Calu3 (cell line): ENCODE measurements at regions not wholly inside any gene's neighbourhood (a gene's known extent, or its start where the extent isn't known, plus 50 kb on each side); places are given as distances from the start of the nearest gene placed in this dataset.

Experiments
- BruUV-seq: library from RNA; stranded (reverse); fragments of 400-500 nt; replicated peaks from 2 replicates; lab custom pipeline; 2021; lab: Mats Ljungman, UMichigan
- CTCF ChIA-PET: fragments of 300-600 bp; sonication (Branson Sonifier 250); formaldehyde crosslinking; loops from one replicate; lab custom pipeline; 2022; ENCODE audit warnings: antibody characterized with exemption; lab: Charles Lee
- DNase-seq: peaks from one replicate; pipeline ENCODE4 v3.0.0; 2022
- H3K27ac Mint-ChIP-seq: one replicate; pipeline ENCODE4 v1.8.0; 2022; ENCODE audit warnings: mixed read lengths; ENCODE audit not compliant: unreplicated experiment
- H3K27me3 Mint-ChIP-seq: one replicate; pipeline ENCODE4 v1.8.0; 2022; ENCODE audit warnings: mixed read lengths; ENCODE audit not compliant: unreplicated experiment
- H3K36me3 Mint-ChIP-seq: one replicate; pipeline ENCODE4 v1.8.0; 2022; ENCODE audit warnings: mild to moderate bottlenecking, moderate library complexity, mixed read lengths; ENCODE audit not compliant: insufficient read depth, unreplicated experiment
- H3K4me1 Mint-ChIP-seq: one replicate; pipeline ENCODE4 v1.8.0; 2022; ENCODE audit warnings: mild to moderate bottlenecking, low read depth, mixed read lengths; ENCODE audit not compliant: unreplicated experiment
- H3K4me3 Mint-ChIP-seq: one replicate; pipeline ENCODE4 v1.8.0; 2022; ENCODE audit warnings: mild to moderate bottlenecking, low read depth, moderate library complexity, mixed read lengths; ENCODE audit not compliant: unreplicated experiment
- H3K9me3 Mint-ChIP-seq: one replicate; pipeline ENCODE4 v1.8.0; 2022; ENCODE audit warnings: low read depth, mixed read lengths; ENCODE audit not compliant: unreplicated experiment
- CTCF ChIP-seq: fragments of 200-600 bp; IDR thresholded peaks from one replicate; pipeline ENCODE4 v1.8.0; 2022; ENCODE audit warnings: antibody characterized with exemption; ENCODE audit not compliant: unreplicated experiment
- intact Hi-C: fragments of 100-400 bp; cut with micrococcal nuclease; formaldehyde crosslinking; loops from one replicate; pipeline ENCODE4 v1.10.0; 2022; ENCODE audit not compliant: unreplicated experiment

GRCh38 chr4:14111730-14112181 lies 484.2 kb upstream of the BOD1L1 start:
- H3K9me3 Mint-ChIP-seq: no peaks in the 10 kb centered on the region
- H3K27ac Mint-ChIP-seq: no peak overlapping the region
- intact Hi-C loops: no loop called here
- H3K4me1 Mint-ChIP-seq: no peaks in the 10 kb centered on the region
- no peaks in the 10 kb centered on the region for H3K27me3 Mint-ChIP-seq
- no peak overlapping the region for H3K4me3 Mint-ChIP-seq
- H3K36me3 Mint-ChIP-seq: no peaks in the 10 kb centered on the region
- TF ChIP-seq CTCF: no peak
- CTCF ChIA-PET: no interaction called here
- BruUV-seq: no TSS peak
- DNase-seq: no peak

- no peak for DNase-seq
- Mint-ChIP-seq H3K27ac (no peak overlapping the region), H3K4me1 (no peaks in the 10 kb centered on the region), H3K4me3 (no peak overlapping the region), H3K36me3 (no peaks in the 10 kb centered on the region), H3K27me3 (no peaks in the 10 kb centered on the region), H3K9me3 (no peaks in the 10 kb centered on the region)
- no peak for TF ChIP-seq CTCF
- intact Hi-C loops: no loop called here
- no TSS peak for BruUV-seq
- CTCF ChIA-PET: no interaction called here
Observed at GRCh38 chr4:14115106-14115505, 487.6 kb upstream of the BOD1L1 start.

GRCh38 chr4:14117575-14118238 lies 490.2 kb upstream of the BOD1L1 start:
- no peaks in the 10 kb centered on the region for H3K4me1 Mint-ChIP-seq
- H3K27me3 Mint-ChIP-seq: no peaks in the 10 kb centered on the region
- no peak overlapping the region for H3K4me3 Mint-ChIP-seq
- no TSS peak for BruUV-seq
- TF ChIP-seq CTCF: no peak
- no peaks in the 10 kb centered on the region for H3K9me3 Mint-ChIP-seq
- CTCF ChIA-PET: no interaction called here
- H3K27ac Mint-ChIP-seq: no peak overlapping the region
- DNase-seq: no peak
- H3K36me3 Mint-ChIP-seq: no peaks in the 10 kb centered on the region
- intact Hi-C loops: no loop called here

- DNase-seq: no peak
- H3K9me3 Mint-ChIP-seq: no peaks in the 10 kb centered on the region
- no peak for TF ChIP-seq CTCF
- CTCF ChIA-PET: no interaction called here
- intact Hi-C loops: no loop called here
- H3K27me3 Mint-ChIP-seq: no peaks in the 10 kb centered on the region
- no peak overlapping the region for H3K4me3 Mint-ChIP-seq
- H3K36me3 Mint-ChIP-seq: no peaks in the 10 kb centered on the region
- no peaks in the 10 kb centered on the region for H3K4me1 Mint-ChIP-seq
- BruUV-seq: no TSS peak
- no peak overlapping the region for H3K27ac Mint-ChIP-seq
Observed at GRCh38 chr4:14124816-14125215, 497.3 kb upstream of the BOD1L1 start.
